ENCODE measurements at regions not wholly inside any gene's neighbourhood (a gene's known extent, or its start where the extent isn't known, plus 50 kb on each side); places are given as distances from the start of the nearest gene placed in this dataset.

GRCh38 chr4:14842964-14843630 is 159.2 kb upstream of the CPEB2 start:
- Histone ChIP-seq H3K27me3 (ENCODE audit: insufficient read depth) (no peaks in the 10 kb centered on the region), H2AFZ (no peak overlapping the region), H3K4me3 (no peak overlapping the region), H3F3A (replicated peaks; ENCODE audit: low read depth) (no peaks in the 10 kb centered on the region), H3K27ac (ENCODE audit: low read depth) (no peak overlapping the region), H3K79me2 (replicated peaks; ENCODE audit: insufficient read depth) (no peaks in the 10 kb centered on the region), H3K4me2 (no peak overlapping the region), H3K36me3 (ENCODE audit: insufficient read depth) (no peaks in the 10 kb centered on the region), H4K20me1 (replicated peaks; ENCODE audit: insufficient read depth) (no peaks in the 10 kb centered on the region), H3K9me2 (ENCODE audit: insufficient read depth) (no peaks in the 10 kb centered on the region), H3K4me1 (ENCODE audit: insufficient read depth) (no peaks in the 10 kb centered on the region)
- Mint-ChIP-seq H3K9me3 (peaks cover 16% of the 10 kb centered on the region), H3K4me3 (no peak overlapping the region), H3K4me1 (peaks cover 6% of the 10 kb centered on the region; the same call in 1 of the 3 replicates), H3K27me3 (ENCODE audit: insufficient read depth, low read depth, poor library complexity) (no peaks in the 10 kb centered on the region), H3K36me3 (ENCODE audit: low read depth) (peaks cover 4% of the 10 kb centered on the region; the same call in 1 of the 3 replicates), H3K27ac (no peak overlapping the region)
- DNase-seq (ENCODE audit: low spot score): no peak
- TF ChIP-seq EZH2phosphoT487 (IDR thresholded peaks at IDR 0.05; ENCODE audit: unreplicated experiment) (no peak), ETS1 (IDR thresholded peaks at IDR 0.05) (no peak), CTCF (conservative IDR thresholded peaks at IDR 0.05; ENCODE audit: low read depth in 2 of 2) (no peak), ZNF114 (CRISPR knock-in tag; IDR thresholded peaks at IDR 0.05) (no peak), EZH2 (IDR thresholded peaks at IDR 0.05; ENCODE audit: low read depth, unreplicated experiment) (no peak), ZNF331 (CRISPR knock-in tag; IDR thresholded peaks at IDR 0.05; ENCODE audit: low read depth) (no peak), POLR2AphosphoS5 (IDR thresholded peaks at IDR 0.05; ENCODE audit: low read depth) (no peak), NANOG (IDR thresholded peaks at IDR 0.05; ENCODE audit: borderline replicate concordance) (no peak), ZNF462 (CRISPR knock-in tag; IDR thresholded peaks at IDR 0.05) (no peak), CREB1 (CRISPR knock-in tag; IDR thresholded peaks at IDR 0.05; ENCODE audit: low read depth) (no peak), JUNB (IDR thresholded peaks at IDR 0.05; ENCODE audit: unreplicated experiment) (no peak), STAT1 (IDR thresholded peaks at IDR 0.05; ENCODE audit: unreplicated experiment) (no peak), REST (IDR thresholded peaks at IDR 0.05; ENCODE audit: unreplicated experiment) (no peak)
- no peak for ATAC-seq

All from GM23338 (cell line).